Tibial artery (tissue), 4 donors: ENCODE measurements at regions not wholly inside any gene's neighbourhood (a gene's known extent, or its start where the extent isn't known, plus 50 kb on each side); places are given as distances from the start of the nearest gene placed in this dataset.

Experiments
- DNase-seq, 2 donors: peaks; one replicate each; pipeline ENCODE4 v3.0.0-alpha.2; 2019
- H3K27ac ChIP-seq, 2 donors: fragments of 200-600 bp; sonication (generic) in 1 of 2; 1 replicate in 1 of 2; 2 replicates in 1 of 2; pipeline ENCODE4 v1.5.1; 2018 to 2019; ENCODE audit warnings: mild to moderate bottlenecking in 1 of 2
- H3K27me3 ChIP-seq, 2 donors: fragments of 200-600 bp; sonication (generic) in 1 of 2; one replicate each; pipeline versions ENCODE4 v1.5.1 to v1.6.0; 2016 to 2019
- H3K36me3 ChIP-seq, 3 donors: fragments of 200-600 bp; sonication (generic) in 2 of 3; one replicate each; pipeline ENCODE4 v1.5.1; 2016 to 2019; ENCODE audit warnings: mild to moderate bottlenecking in 2 of 3
- H3K4me1 ChIP-seq, 4 donors: fragments of 200-600 bp; sonication (generic) in 2 of 4; 1 replicate in 3 of 4; 2 replicates in 1 of 4; pipeline ENCODE4 v1.5.1; 2016 to 2019
- H3K4me3 ChIP-seq, 2 donors: fragments of 200-600 bp; sonication (generic) in 1 of 2; 1 replicate in 1 of 2; 2 replicates in 1 of 2; pipeline ENCODE4 v1.5.1; 2018 to 2019; ENCODE audit warnings: mild to moderate bottlenecking in 2 of 2
- H3K9me3 ChIP-seq, 3 donors: fragments of 200-600 bp; sonication (generic) in 1 of 3; one replicate each; pipeline ENCODE4 v1.5.1; 2016 to 2019
- intact Hi-C: fragments of 100-400 bp; cut with DNase I; formaldehyde crosslinking; loops from one replicate; pipeline ENCODE4 v1.15.0; 2023; ENCODE audit warnings: low total_unique reads
- TF ChIP-seq, protein P1 (sequence below), 2 experiments: fragments of 200-600 bp in 1 of 2; fragments of 450-650 bp in 1 of 2; IDR thresholded peaks; one replicate each; pipeline ENCODE4 v1.5.1; 2017 to 2019; ENCODE audit warnings: antibody characterized with exemption in 2 of 2, mild to moderate bottlenecking in 1 of 2, moderate library complexity in 1 of 2

DNA sequence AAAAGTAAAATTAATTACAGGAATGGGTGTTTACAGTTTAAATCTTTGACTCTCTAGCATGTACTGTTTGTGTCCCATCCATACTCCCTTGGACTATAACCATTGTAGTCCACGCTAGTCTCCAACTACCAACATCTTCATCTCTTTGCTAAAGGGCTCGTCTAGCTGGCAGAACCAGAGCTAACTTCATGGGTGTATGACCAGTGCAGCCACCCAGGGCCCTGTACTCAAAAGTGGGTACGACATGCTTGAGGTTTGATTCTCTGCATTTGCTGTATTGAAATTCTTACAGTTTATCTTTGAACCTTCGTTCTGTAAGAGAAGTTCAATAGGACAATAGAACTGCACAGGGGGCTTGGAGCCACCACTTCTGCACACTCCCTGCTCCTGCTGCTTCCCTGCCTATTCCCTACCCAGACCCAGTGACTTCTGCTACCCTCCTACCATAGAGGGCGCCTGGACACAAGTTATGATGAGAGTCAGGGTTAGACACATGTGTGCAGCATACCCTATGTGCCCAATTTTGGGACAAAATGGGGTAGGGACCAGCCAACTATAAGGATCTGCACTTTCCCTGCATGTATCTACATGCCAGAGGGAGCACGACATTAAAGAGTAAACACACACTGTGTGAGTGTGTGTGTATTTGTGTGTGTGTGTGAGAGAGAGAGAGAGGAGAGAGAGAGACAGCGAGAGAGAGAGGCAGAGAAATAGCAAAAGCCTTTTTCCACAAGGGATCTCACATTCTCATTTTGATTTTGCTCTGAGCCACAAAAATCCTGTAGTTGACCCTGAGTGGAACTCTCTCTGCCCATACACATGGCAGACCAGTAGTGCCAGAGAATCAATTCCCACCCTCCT, 59.0 kb upstream of the NECTIN3 start:
- Histone ChIP-seq H3K27ac (no peak overlapping the region), H3K36me3 (no peaks in the 10 kb centered on the region), H3K27me3 (no peaks in the 10 kb centered on the region), H3K4me1 (no peaks in the 10 kb centered on the region), H3K9me3 (no peaks in the 10 kb centered on the region), H3K4me3 (no peak overlapping the region)
- intact Hi-C loops = no loop called here
- TF ChIP-seq, protein P1, sequence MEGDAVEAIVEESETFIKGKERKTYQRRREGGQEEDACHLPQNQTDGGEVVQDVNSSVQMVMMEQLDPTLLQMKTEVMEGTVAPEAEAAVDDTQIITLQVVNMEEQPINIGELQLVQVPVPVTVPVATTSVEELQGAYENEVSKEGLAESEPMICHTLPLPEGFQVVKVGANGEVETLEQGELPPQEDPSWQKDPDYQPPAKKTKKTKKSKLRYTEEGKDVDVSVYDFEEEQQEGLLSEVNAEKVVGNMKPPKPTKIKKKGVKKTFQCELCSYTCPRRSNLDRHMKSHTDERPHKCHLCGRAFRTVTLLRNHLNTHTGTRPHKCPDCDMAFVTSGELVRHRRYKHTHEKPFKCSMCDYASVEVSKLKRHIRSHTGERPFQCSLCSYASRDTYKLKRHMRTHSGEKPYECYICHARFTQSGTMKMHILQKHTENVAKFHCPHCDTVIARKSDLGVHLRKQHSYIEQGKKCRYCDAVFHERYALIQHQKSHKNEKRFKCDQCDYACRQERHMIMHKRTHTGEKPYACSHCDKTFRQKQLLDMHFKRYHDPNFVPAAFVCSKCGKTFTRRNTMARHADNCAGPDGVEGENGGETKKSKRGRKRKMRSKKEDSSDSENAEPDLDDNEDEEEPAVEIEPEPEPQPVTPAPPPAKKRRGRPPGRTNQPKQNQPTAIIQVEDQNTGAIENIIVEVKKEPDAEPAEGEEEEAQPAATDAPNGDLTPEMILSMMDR (IDR thresholded peaks at IDR 0.05) = no peak
- no peak for DNase-seq
